Forelimb muscle (tissue), 1 donor: ENCODE measurements at regions not wholly inside any gene's neighbourhood (a gene's known extent, or its start where the extent isn't known, plus 50 kb on each side); places are given as distances from the start of the nearest gene placed in this dataset.
"Not testable (repeated sequence)": the region's sequence is repeated elsewhere in the genome, so short reads cannot be mapped to it uniquely, and the experiment has no call there.

Experiments
- DNase-seq: peaks from one replicate; pipeline ENCODE4 v3.0.0-alpha.2; 2013; ENCODE audit warnings: low read depth

- DNase-seq, result no peak
Observed at GRCh38 chr2:36163520-36164254, 191.9 kb upstream of the CRIM1 start.

DNA sequence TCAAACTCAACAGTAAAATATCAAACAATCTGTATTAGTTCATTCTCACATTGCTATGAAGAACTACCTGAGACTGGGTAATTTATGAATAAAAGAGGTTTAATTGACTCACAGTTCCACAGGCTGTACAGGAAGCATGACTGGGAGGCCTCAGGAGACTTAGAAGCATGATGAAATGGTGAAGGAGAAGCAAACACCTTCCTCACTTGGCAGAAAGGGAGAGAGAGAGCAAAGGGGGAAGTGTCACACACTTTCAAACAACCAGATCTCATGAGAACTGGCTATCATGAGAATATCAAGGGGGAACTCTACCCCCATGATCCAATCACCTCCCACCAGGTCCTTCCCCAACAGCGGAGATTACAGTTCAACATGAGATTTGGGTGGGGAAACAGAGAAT lies 198.5 kb upstream of the CRIM1 start:
- DNase-seq, result not testable (repeated sequence)

- no peak for DNase-seq
Observed at GRCh38 chr2:36147670-36148390, 207.7 kb upstream of the CRIM1 start.

GRCh38 chr2:36146765-36147164 lies 208.8 kb upstream of the CRIM1 start:
- no peak for DNase-seq

GRCh38 chr2:36140391-36140790 lies 215.2 kb upstream of the CRIM1 start:
- DNase-seq, result no peak

DNA sequence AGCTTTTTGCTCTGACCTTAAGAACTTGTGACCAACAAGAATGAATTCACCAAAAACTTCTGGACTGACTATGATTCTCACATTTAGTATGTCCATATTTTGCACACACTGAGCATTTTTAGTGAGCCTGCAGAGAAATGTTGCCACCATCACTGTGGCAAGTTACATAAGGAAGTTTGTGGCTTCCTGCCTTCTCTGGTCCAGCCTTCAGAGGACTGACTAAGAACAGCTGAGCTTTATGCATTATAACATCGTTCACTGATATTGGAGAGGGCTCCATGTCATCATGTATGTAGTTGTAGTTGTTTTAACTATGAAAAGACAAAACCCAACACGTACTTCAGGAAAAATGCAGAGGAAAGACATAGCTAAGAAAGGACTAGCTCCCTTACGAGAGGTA lies 218.0 kb upstream of the CRIM1 start:
- DNase-seq, result no peak

DNA sequence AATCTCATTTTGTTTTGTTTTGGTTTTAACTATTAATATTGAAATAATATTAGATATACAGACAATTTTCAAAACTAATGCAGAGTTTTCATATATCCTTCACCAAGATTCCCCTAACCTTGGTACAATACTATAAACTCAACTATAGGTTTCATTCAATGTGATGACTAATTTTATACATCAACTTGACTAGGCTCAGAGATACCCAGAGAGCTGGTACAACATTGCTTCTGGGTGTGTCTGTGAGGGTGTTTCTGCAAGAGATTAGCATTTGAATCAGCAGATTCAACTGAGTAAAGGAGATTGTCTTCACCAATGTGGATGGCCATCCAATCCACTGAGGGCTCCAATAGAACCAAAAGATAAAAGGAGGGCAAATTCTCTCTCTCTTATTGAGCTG lies 221.3 kb upstream of the CRIM1 start:
- no peak for DNase-seq

GRCh38 chr2:36128359-36128758 lies 227.2 kb upstream of the CRIM1 start:
- DNase-seq, result no peak

DNA sequence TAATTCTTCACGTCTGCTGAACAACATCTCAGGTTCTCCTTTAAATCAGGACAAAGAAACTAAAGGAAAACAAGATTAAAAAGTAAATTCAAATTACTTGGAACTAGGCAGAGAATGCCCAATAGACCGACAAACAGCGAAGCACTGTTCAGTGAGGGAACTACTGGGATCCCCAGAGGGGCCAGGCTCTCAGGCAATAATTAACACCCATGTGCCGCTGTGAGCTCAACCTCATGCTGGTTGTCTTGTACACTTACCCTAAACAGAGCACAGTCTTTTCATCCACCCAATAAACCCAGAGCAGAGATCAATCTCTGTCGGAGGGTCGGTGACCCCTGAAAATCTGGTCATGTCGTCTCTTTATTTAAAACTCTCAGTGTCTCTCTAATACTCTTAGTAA lies 229.9 kb upstream of the CRIM1 start:
- no peak for DNase-seq

DNA sequence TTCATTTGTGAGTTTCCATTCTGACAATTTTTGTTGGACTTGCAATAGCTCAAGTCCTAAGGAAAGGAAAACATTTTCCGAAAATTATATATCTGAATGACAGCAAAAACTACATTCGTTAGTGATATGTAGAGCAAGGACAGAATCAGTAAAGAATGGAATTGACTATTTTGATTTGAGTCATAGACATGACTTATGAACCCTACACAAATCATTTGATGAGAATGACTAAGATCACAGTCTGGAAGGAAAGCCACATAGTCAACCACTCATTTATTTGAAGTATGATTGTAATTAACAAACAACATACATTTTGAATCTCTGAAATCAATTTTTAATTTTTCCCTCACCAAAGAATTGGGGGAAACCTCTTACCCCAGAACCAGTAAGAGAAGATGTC lies 231.6 kb upstream of the CRIM1 start:
- no peak for DNase-seq

- no peak for DNase-seq
Observed at GRCh38 chr2:36097022-36097421, 258.6 kb upstream of the CRIM1 start.

DNA sequence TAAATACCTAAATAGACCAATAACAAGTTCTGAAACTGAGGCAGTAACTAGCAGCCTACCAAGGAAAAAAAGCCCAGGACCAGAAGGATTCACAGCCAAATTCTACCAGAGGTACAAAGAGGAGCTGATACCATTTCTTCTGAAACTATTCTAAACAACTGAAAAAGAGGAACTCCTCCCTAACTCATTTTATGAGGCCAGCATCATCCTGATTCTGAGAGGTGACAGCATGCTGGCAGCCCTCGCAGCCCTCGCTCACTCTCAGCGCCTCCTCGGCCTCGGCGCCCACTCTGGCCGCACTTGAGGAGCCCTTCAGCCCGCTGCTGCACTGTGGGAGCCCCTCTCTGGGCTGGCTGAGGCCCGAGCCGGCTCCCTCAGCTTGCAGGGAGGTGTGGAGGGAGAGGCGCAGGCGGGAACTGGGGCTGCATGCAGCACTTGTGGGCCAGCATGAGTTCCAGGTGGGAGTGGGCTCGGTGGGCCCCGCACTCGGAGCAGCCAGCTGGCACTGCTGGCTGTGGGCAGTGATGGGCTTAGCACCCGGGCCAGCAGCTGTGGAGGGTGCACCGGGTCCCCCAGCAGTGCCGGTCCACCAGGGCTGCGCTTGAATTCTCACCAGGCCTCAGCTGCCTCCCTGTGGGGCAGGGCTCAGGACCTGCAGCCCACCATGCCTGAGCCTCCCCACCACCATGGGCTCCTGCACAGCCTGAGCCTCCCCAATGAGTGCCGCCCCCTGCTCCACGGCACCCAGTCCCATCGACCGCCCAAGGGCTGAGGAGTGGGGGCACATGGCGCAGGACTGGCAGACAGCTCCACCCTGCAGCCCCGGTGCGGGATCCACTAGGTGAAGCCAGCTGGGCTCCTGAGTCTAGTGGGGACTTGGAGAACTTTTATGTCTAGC lies 263.5 kb upstream of the CRIM1 start:
- not testable (repeated sequence) for DNase-seq

DNA sequence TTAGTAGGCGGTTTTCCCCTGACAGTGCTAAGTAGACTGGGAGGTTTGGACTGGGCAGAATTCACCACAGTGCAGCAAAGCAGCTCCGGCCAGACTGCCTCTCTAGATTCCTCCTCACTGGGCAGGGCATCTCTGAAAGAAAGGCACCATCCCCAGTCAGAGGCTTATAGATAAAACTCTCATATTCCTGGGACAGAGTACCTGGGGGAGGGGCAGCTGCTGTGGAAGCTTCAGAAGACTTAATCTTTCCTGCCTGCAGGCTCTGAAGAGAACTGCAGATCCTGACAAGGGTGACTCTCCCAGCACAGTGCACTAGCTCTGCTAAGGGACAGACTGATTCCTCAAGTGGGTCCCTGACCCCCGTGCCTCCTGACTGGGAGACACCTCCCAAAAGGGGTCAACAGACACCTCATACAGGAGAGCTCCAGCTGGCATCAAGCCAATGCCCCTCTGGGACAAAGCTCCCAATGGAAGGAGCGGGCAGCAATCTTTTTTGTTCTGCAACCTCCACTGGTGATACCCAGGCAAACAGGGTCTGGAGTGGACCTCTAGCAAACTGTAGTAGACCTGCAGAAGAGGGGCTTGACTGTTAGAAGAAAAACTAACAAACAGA lies 266.8 kb upstream of the CRIM1 start:
- no peak for DNase-seq

DNA sequence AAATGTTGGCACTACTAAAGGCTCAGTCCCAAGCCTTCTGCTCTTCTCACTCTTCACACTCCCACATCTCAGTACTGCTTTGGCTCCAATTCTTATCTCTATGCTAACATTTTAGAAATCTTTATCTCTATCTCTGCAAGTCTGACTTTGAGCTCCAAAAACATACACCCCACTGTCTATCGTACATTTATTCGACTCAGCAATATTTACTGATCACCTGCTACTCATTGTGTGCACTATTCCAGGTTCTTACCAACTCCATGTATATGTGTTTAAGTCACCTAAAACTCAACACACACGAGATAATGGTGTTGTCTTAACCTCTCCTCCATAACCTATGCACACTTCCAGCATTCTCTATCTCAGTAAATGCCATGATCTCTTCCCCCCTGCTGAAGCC lies 268.2 kb upstream of the CRIM1 start:
- DNase-seq, result no peak

- DNase-seq, result no peak
Observed at GRCh38 chr2:36079793-36080192, 275.8 kb upstream of the CRIM1 start.

GRCh38 chr2:36074008-36074407 lies 281.6 kb upstream of the CRIM1 start:
- DNase-seq, result no peak

GRCh38 chr2:36071698-36072097 lies 283.9 kb upstream of the CRIM1 start:
- DNase-seq, result no peak

DNA sequence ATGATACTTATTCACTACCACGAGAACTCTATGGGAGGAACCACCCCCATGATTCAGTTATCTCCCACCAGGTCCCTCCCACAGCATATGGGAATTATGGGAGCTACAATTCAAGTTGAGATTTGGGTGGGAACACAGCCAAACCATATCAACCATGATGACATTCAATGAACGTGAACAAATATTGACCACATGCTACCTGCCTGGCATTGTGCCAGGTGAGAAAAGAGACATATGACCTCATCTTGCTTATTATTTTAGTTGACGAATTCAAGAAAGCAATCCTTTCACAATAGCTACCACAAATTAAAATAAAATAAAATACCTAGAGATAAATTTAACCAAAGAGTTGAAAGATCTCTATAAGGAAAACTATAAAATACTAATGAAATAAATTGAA lies 286.5 kb upstream of the CRIM1 start:
- DNase-seq, result no peak

- no peak for DNase-seq
Observed at GRCh38 chr2:36068086-36068485, 287.5 kb upstream of the CRIM1 start.

- DNase-seq, result no peak
Observed at GRCh38 chr2:36060133-36060532, 295.4 kb upstream of the CRIM1 start.

DNA sequence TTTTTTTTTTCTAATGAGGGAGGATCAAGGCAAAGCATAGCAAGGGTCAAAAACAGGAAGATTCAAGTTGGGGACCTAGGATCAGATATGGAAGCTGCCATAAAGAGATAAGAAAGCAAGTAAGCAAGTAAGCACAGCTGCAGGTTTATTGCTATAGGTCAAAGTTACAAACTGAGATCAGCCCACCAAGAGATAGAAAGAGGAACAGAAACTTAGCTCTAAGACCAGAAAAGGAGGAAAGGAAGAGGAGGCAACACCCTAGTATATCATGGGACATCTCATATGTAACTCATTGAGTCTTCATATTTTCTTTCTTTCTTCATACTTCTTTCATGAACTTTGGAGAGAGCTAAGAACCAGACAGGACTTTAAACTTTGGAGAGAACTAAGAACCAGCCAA lies 295.9 kb upstream of the CRIM1 start:
- no peak for DNase-seq

GRCh38 chr2:36058953-36059352 lies 296.6 kb upstream of the CRIM1 start:
- no peak for DNase-seq
